HepG2 (cell line): ENCODE measurements at regions not wholly inside any gene's neighbourhood (a gene's known extent, or its start where the extent isn't known, plus 50 kb on each side); places are given as distances from the start of the nearest gene placed in this dataset.

Source experiments
- CTCF ChIP-seq: sonication (generic); formaldehyde crosslinking; IDR thresholded peaks from 2 replicates; pipeline ENCODE4 v1.5.0; 2020; ENCODE audit warnings: mild to moderate bottlenecking, missing genetic modification reagents, moderate library complexity
- NR3C1 ChIP-seq: sonication (generic); formaldehyde crosslinking; IDR thresholded peaks from 2 replicates; pipeline ENCODE4 v1.4.0; 2020; ENCODE audit warnings: missing genetic modification reagents
- PHF8 ChIP-seq: sonication (generic); formaldehyde crosslinking; IDR thresholded peaks from 2 replicates; pipeline ENCODE4 v1.5.0; 2020; ENCODE audit warnings: missing genetic modification reagents
- TF ChIP-seq, protein P1 (sequence below): sonication (generic); formaldehyde crosslinking; IDR thresholded peaks from 2 replicates; pipeline ENCODE4 v1.5.0; 2020; ENCODE audit warnings: mild to moderate bottlenecking, missing genetic modification reagents

DNA sequence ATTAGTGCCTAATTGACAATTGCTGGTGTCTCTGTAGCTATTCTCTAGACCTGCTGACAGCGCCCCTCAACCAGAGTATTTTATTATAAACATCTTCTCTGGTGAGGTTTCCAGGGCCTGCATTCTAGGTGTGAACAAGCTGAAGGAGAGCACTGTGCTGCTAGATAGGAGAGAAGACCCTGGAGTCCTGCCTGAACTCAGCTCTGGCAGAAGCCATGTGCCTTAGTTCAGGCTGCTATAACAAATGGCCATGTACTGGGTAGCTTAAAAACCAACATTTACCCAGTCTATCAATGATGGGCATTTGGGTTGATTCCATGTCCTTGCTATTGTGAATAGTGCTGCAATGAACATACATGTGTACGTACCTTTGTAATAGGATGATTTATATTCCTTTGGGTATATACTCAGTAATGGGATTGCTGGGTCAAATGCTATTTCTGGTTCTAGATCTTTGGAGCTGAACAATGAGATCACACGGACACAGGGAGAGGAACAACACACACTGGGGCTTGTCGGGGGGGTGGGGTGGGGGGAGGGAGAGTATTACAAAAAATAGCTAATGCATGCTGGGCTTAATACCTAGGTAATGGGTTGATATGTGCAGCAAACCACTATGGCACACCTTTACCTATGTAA lies 185.5 kb upstream of the CPEB2 start:
- TF ChIP-seq NR3C1 (no peak), CTCF (CRISPR knock-in tag) (no peak), PHF8 (CRISPR knock-in tag) (no peak)
- TF ChIP-seq, protein P1, sequence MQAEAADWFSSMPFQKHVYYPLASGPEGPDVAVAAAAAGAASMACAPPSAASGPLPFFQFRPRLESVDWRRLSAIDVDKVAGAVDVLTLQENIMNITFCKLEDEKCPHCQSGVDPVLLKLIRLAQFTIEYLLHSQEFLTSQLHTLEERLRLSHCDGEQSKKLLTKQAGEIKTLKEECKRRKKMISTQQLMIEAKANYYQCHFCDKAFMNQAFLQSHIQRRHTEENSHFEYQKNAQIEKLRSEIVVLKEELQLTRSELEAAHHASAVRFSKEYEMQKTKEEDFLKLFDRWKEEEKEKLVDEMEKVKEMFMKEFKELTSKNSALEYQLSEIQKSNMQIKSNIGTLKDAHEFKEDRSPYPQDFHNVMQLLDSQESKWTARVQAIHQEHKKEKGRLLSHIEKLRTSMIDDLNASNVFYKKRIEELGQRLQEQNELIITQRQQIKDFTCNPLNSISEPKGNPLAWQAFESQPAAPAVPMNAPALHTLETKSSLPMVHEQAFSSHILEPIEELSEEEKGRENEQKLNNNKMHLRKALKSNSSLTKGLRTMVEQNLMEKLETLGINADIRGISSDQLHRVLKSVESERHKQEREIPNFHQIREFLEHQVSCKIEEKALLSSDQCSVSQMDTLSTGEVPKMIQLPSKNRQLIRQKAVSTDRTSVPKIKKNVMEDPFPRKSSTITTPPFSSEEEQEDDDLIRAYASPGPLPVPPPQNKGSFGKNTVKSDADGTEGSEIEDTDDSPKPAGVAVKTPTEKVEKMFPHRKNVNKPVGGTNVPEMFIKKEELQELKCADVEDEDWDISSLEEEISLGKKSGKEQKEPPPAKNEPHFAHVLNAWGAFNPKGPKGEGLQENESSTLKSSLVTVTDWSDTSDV: no peak
